ENCODE measurements at regions not wholly inside any gene's neighbourhood (a gene's known extent, or its start where the extent isn't known, plus 50 kb on each side); places are given as distances from the start of the nearest gene placed in this dataset.

DNA sequence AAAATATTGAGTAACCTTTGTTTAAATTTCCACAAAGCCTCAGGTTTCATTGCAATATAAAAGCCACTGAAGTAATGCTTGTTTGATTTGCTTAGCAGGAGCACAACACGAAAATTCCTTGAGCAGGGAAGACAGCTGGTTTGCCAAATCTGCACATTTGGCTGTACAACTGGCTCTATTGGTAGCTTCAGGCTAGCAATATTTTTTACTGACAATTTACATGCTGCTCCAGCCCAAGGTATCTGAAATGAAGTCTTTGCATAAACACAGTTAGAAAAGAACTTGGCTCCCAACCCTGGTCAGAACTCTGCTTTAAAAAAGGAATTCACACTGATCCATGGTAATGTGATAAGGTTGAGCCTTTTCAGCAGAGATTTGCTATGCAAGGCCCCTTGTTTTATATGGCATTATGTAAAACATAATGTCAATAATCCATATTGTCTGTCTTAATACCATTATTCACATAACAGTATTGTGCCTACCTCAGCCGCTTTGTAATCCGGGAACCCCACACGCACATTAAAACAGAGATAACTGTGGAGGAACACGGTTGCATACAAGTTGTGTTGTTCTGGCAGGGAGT lies 55.7 kb upstream of the CHL1 start:
- Histone ChIP-seq H3K4me1 (ENCODE audit: control insufficient read depth in 1 of 2, extremely low read depth in 1 of 2, insufficient read depth in 2 of 2, low read length in 2 of 2) (no peaks in the 10 kb centered on the region), H3K27me3 (replicated peaks in 1 of 2; ENCODE audit: control insufficient read depth in 2 of 2, extremely low read depth in 1 of 2, insufficient read depth in 2 of 2, low read length in 1 of 2) (no peaks in the 10 kb centered on the region), H3K9me3 (no peaks in the 10 kb centered on the region), H3K4me3 (ENCODE audit: control insufficient read depth in 1 of 2, extremely low read depth in 1 of 2, low read length in 1 of 2) (no peak overlapping the region), H3K27ac (ENCODE audit: low read length) (no peak overlapping the region), H3K36me3 (ENCODE audit: control insufficient read depth in 2 of 2, extremely low read depth in 1 of 2, insufficient read depth in 1 of 2, low read length in 1 of 2) (no peaks in the 10 kb centered on the region)
- Mint-ChIP-seq H3K9me3 (peaks cover 0 to 10% (median 4%) of the 10 kb centered on the region in 3 donors), H3K27ac (no peak overlapping the region), H3K36me3 (no peaks in the 10 kb centered on the region), H3K4me1 (no peaks in the 10 kb centered on the region), H3K27me3 (no peaks in the 10 kb centered on the region), H3K4me3 (no peak overlapping the region)
- ATAC-seq (replicated peaks in 1 of 4) (no peak), DNase-seq (no peak)
- 43% methylated on average over 1 of the region's 5 CpGs for WGBS (ENCODE audit: insufficient coverage)
- ChIA-PET POLR2A (no interaction called here), CTCF (no interaction called here)
